ENCODE measurements at regions not wholly inside any gene's neighbourhood (a gene's known extent, or its start where the extent isn't known, plus 50 kb on each side); places are given as distances from the start of the nearest gene placed in this dataset.

DNA sequence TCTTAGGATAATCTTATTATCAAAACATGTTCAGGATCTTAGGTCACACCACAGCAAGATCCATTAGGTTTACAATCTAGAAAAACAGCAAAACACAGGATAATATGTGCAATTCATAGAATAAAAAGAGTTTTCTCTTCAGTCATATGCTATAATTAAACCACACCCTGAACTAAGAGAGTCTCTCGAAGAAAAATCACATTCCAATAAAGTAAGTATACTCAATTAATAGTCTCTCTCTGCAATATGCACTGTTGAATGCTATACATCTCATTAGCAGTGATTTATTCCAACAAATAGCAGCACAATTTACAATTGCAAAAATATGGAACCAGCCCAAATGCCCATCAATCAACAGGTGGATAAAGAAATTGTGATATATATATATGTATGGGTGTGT lies 383.7 kb downstream of the PPP3CA start:
- Mint-ChIP-seq H3K36me3 (ENCODE audit: insufficient read depth in 1 of 3, low read depth in 3 of 3) (no peaks in the 10 kb centered on the region), H3K27ac (no peak overlapping the region), H3K9me3 (no peaks in the 10 kb centered on the region), H3K4me1 (peaks cover 12 to 13% of the 10 kb centered on the region in 2 experiments), H3K4me3 (no peak overlapping the region), H3K27me3 (ENCODE audit: low read depth) (no peaks in the 10 kb centered on the region)
- no peak overlapping the region for H2AK5ac ChIP-seq (ENCODE audit: insufficient read length, low read length)
- H3K9ac ChIP-seq (ENCODE audit: extremely low read depth, insufficient read length, low read length): no peak overlapping the region
- no peak for DNase-seq
- H3K27ac ChIP-seq (ENCODE audit: insufficient read length, low read depth, low read length): no peak overlapping the region
- no peaks in the 10 kb centered on the region; the same call in 1 of the 2 replicates for H3K4me1 ChIP-seq (ENCODE audit: insufficient read depth, low read length)
- no peak overlapping the region for H4K5ac ChIP-seq (ENCODE audit: insufficient read length, low read depth, low read length)
- H2AFZ ChIP-seq (ENCODE audit: low read length): no peak overlapping the region
- no peak overlapping the region for H2BK15ac ChIP-seq (ENCODE audit: low read depth, low read length)
- no peaks in the 10 kb centered on the region for H3K9me3 ChIP-seq (ENCODE audit: control insufficient read depth, low read depth, low read length)
- H3K79me1 ChIP-seq (ENCODE audit: insufficient read depth, low read depth, low read length, poor library complexity, severe bottlenecking): no peaks in the 10 kb centered on the region
- no peaks in the 10 kb centered on the region for H3K27me3 ChIP-seq (ENCODE audit: insufficient read depth, low read length)
- no peaks in the 10 kb centered on the region for H4K20me1 ChIP-seq (ENCODE audit: control insufficient read depth, insufficient read depth, insufficient read length)
- H2BK20ac ChIP-seq (ENCODE audit: low read depth, low read length, poor library complexity, severe bottlenecking): no peak overlapping the region
- no peak overlapping the region for H3K23ac ChIP-seq (ENCODE audit: insufficient read length, low read depth, low read length)
- H3T11ph ChIP-seq (ENCODE audit: low read length): no peak overlapping the region
- H3K4ac ChIP-seq (ENCODE audit: low read depth, low read length): no peak overlapping the region
- H3K56ac ChIP-seq (ENCODE audit: insufficient read length, low read depth, low read length): no peak overlapping the region
- no peak overlapping the region for H4K91ac ChIP-seq (ENCODE audit: insufficient read length, low read depth, low read length)
- H2BK120ac ChIP-seq (ENCODE audit: low read depth, low read length, poor library complexity, severe bottlenecking): no peak overlapping the region
- H4K8ac ChIP-seq (replicated peaks; ENCODE audit: insufficient read length, low read depth, low read length): no peak overlapping the region
- H3K4me2 ChIP-seq (ENCODE audit: insufficient read depth, insufficient read length, low read length): no peak overlapping the region
- TF ChIP-seq, protein P1, sequence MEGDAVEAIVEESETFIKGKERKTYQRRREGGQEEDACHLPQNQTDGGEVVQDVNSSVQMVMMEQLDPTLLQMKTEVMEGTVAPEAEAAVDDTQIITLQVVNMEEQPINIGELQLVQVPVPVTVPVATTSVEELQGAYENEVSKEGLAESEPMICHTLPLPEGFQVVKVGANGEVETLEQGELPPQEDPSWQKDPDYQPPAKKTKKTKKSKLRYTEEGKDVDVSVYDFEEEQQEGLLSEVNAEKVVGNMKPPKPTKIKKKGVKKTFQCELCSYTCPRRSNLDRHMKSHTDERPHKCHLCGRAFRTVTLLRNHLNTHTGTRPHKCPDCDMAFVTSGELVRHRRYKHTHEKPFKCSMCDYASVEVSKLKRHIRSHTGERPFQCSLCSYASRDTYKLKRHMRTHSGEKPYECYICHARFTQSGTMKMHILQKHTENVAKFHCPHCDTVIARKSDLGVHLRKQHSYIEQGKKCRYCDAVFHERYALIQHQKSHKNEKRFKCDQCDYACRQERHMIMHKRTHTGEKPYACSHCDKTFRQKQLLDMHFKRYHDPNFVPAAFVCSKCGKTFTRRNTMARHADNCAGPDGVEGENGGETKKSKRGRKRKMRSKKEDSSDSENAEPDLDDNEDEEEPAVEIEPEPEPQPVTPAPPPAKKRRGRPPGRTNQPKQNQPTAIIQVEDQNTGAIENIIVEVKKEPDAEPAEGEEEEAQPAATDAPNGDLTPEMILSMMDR (conservative IDR thresholded peaks at IDR 0.05): no peak
- no peak overlapping the region for H2BK12ac ChIP-seq (ENCODE audit: insufficient read length, low read depth, low read length)
- no CpG with 5 or more reads among the region's 1 CpG for WGBS (ENCODE audit: extremely low coverage, insufficient read length, low lambda C conversion rate)
- H3K14ac ChIP-seq (ENCODE audit: insufficient read depth, low read length): no peak overlapping the region
- H3K18ac ChIP-seq (ENCODE audit: insufficient read length, low read depth, low read length): no peak overlapping the region
- no peaks in the 10 kb centered on the region for H3K79me2 ChIP-seq (ENCODE audit: insufficient read depth, low read length)
- no peak overlapping the region for H2BK5ac ChIP-seq (ENCODE audit: insufficient read length, low read length)
- no peaks in the 10 kb centered on the region for H3K23me2 ChIP-seq (ENCODE audit: insufficient read length, low read depth, low read length, poor library complexity, severe bottlenecking)

Data from H9 (cell line).